IMR-90 (cell line): ENCODE measurements at regions not wholly inside any gene's neighbourhood (a gene's known extent, or its start where the extent isn't known, plus 50 kb on each side); places are given as distances from the start of the nearest gene placed in this dataset.

Experiments
- ATAC-seq: fragments of 200-7000 bp; cut with Tn5 transposase; 2 replicates; pipeline ENCODE4 v1.9.1; 2020; ENCODE audit warnings: low read depth, mild to moderate bottlenecking, moderate library complexity
- BruUV-seq: library from RNA; stranded (reverse); fragments of 400-500 nt; replicated peaks from 2 replicates; lab custom pipeline; 2021; lab: Mats Ljungman, UMichigan
- CTCF ChIA-PET: fragments of 300-600 bp; formaldehyde crosslinking; extraction: SDS; loops from one replicate; lab custom pipeline; 2021; ENCODE audit warnings: antibody characterized with exemption; lab: Yijun Ruan, JAX
- POLR2A ChIA-PET: fragments of 300-600 bp; sonication (Branson Sonifier 250); formaldehyde crosslinking; loops from one replicate; lab custom pipeline; 2022; ENCODE audit warnings: antibody characterized with exemption; ENCODE audit not compliant: unreplicated experiment; lab: Charles Lee
- DNase-seq: peaks from one replicate; pipeline ENCODE4 v3.0.0; 2013
- H2AFZ ChIP-seq: replicated peaks from 2 replicates; pipeline ENCODE3; 2013; ENCODE audit warnings: low read length, mild to moderate bottlenecking; ENCODE audit not compliant: poor library complexity
- H2AK5ac ChIP-seq: 2 replicates; pipeline ENCODE4 v1.6.1; 2013; ENCODE audit warnings: low read depth, low read length, inconsistent platforms
- H2AK9ac ChIP-seq: replicated peaks from 2 replicates; pipeline ENCODE3; 2013; ENCODE audit warnings: mild to moderate bottlenecking, low read depth, low read length, moderate library complexity; ENCODE audit not compliant: poor library complexity
- H2BK120ac ChIP-seq: 2 replicates; pipeline ENCODE4 v1.6.1; 2013; ENCODE audit warnings: low read depth, low read length, inconsistent platforms
- H2BK15ac ChIP-seq: 3 replicates; pipeline ENCODE4 v1.6.1; 2013; ENCODE audit warnings: low read depth, low read length, inconsistent platforms
- H2BK20ac ChIP-seq: 2 replicates; pipeline ENCODE4 v1.6.1; 2013; ENCODE audit warnings: low read depth, mild to moderate bottlenecking, inconsistent platforms, low read length, moderate library complexity
- H2BK5ac ChIP-seq: 2 replicates; pipeline ENCODE4 v1.6.1; 2013; ENCODE audit warnings: mild to moderate bottlenecking, low read depth, low read length, inconsistent platforms; ENCODE audit not compliant: poor library complexity, severe bottlenecking
- H3K14ac ChIP-seq: replicated peaks from 2 replicates; pipeline ENCODE4 v1.6.1; 2013; ENCODE audit warnings: low read depth, low read length, inconsistent platforms
- H3K18ac ChIP-seq: 2 replicates; pipeline ENCODE4 v1.6.1; 2013; ENCODE audit warnings: low read depth, low read length, control low read depth
- H3K23ac ChIP-seq: 2 replicates; pipeline ENCODE4 v1.6.1; 2013; ENCODE audit warnings: low read depth, low read length, inconsistent platforms
- H3K27ac ChIP-seq: 2 replicates; pipeline ENCODE4 v1.5.1; 2013; ENCODE audit warnings: mild to moderate bottlenecking, control low read depth, low read length; ENCODE audit not compliant: insufficient read depth
- H3K27me3 ChIP-seq: 2 replicates; pipeline ENCODE4 v1.6.1; 2013; ENCODE audit warnings: low read length; ENCODE audit not compliant: control insufficient read depth, insufficient read depth
- H3K36me3 ChIP-seq: 2 replicates; pipeline ENCODE4 v1.6.1; 2013; ENCODE audit warnings: low read length, mixed read lengths; ENCODE audit not compliant: control insufficient read depth, insufficient read depth
- H3K4ac ChIP-seq: 2 replicates; pipeline ENCODE4 v1.6.1; 2013; ENCODE audit warnings: low read depth, low read length, inconsistent platforms
- H3K4me1 ChIP-seq: 2 replicates; pipeline ENCODE4 v1.6.1; 2013; ENCODE audit warnings: low read length, mixed read lengths; ENCODE audit not compliant: control insufficient read depth, insufficient read depth
- H3K4me2 ChIP-seq: 2 replicates; pipeline ENCODE4 v1.6.1; 2013; ENCODE audit warnings: low read depth, mild to moderate bottlenecking, control low read depth, low read length, moderate library complexity
- H3K4me3 ChIP-seq: 2 replicates; pipeline ENCODE4 v1.5.1; 2013; ENCODE audit warnings: low read depth, mild to moderate bottlenecking, control low read depth, low read length, moderate library complexity; ENCODE audit not compliant: insufficient read depth
- H3K56ac ChIP-seq: 2 replicates; pipeline ENCODE4 v1.6.1; 2013; ENCODE audit warnings: low read length, inconsistent platforms; ENCODE audit not compliant: insufficient read depth; ENCODE audit errors: extremely low read depth
- H3K79me1 ChIP-seq, 2 experiments: 2 replicates each; pipeline ENCODE4 v1.6.1; 2013; ENCODE audit warnings: low read length in 2 of 2, inconsistent platforms in 1 of 2, low read depth in 1 of 2
- H3K9ac ChIP-seq: 2 replicates; pipeline ENCODE4 v1.6.1; 2013; ENCODE audit warnings: low read depth, low read length, control low read depth
- H3K9me1 ChIP-seq: 2 replicates; pipeline ENCODE4 v1.6.1; 2013; ENCODE audit warnings: low read length, inconsistent platforms; ENCODE audit not compliant: insufficient read depth
- H3K9me3 ChIP-seq: 2 replicates; pipeline ENCODE4 v1.6.1; 2013; ENCODE audit warnings: low read length; ENCODE audit not compliant: control insufficient read depth, insufficient read depth
- H4K20me1 ChIP-seq: 2 replicates; pipeline ENCODE4 v1.6.1; 2013; ENCODE audit warnings: low read length, inconsistent platforms; ENCODE audit not compliant: insufficient read depth
- H4K5ac ChIP-seq: 2 replicates; pipeline ENCODE4 v1.6.1; 2013; ENCODE audit warnings: mild to moderate bottlenecking, low read depth, low read length, control low read depth
- H4K8ac ChIP-seq, 2 experiments: 2 replicates each; pipeline ENCODE4 v1.6.1; 2013; ENCODE audit warnings: low read depth in 2 of 2, low read length in 2 of 2, control low read depth in 1 of 2, inconsistent platforms in 1 of 2
- H4K91ac ChIP-seq: 2 replicates; pipeline ENCODE4 v1.6.1; 2013; ENCODE audit warnings: low read depth, low read length, inconsistent platforms; ENCODE audit not compliant: insufficient read depth
- NFE2L2 ChIP-seq: fragments of 150-350 bp; IDR thresholded peaks from 2 replicates; pipeline ENCODE4 v1.6.1; 2016; ENCODE audit warnings: low read depth, mild to moderate bottlenecking, low read length
- WGBS, 2 experiments: methylation state at CpG; one replicate each; pipeline versions ENCODE4 v1.1.5 to v1.1.7; 2013; ENCODE audit warnings: missing lambda C conversion rate in 2 of 2; ENCODE audit not compliant: insufficient read length in 1 of 2; ENCODE audit errors: extremely low coverage in 2 of 2; 5-methylcytosine and 5-hydroxymethylcytosine counted together
- dilution Hi-C: fragments of 300-500 bp; cut with HindIII; formaldehyde crosslinking; loops from one replicate; pipeline ENCODE4 v1.14.3; 2018; ENCODE audit warnings: low sequenced_read_pairs; ENCODE audit not compliant: unreplicated experiment
- in situ Hi-C: fragments of 300-500 bp; cut with MboI; formaldehyde crosslinking; loops from 3 replicates; pipeline ENCODE4 v1.14.3; 2019; ENCODE audit warnings: low sequenced_read_pairs, inconsistent platforms, mixed read lengths
- intact Hi-C: fragments of 100-400 bp; cut with micrococcal nuclease; formaldehyde crosslinking; loops from 2 replicates; pipeline ENCODE4 v1.10.0; 2022
- TF ChIP-seq, protein P1 (sequence below): fragments of 150-350 bp; IDR thresholded peaks from 2 replicates; pipeline ENCODE4 v1.6.1; 2016; ENCODE audit warnings: low read depth, mild to moderate bottlenecking, low read length, moderate library complexity, borderline replicate concordance

DNA sequence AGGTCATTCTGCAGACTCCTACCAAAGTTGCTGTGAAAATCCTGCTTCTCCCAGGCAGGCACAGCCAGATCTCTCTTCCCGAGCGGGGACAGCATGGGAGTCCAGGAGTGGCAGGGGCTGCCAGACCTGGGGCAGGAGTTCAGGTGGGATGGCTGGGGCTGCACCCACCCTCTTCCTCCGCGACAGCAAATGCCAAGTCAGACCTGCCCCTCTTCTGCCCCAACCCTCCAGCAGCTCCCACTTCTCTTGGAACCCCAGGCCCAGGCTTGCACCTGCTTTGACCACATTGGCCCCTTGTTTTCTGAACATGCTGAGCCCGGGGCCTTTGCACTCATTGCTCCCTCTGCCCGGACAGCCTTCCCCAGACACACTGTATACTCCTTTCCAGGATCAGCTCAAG, 288.2 kb upstream of the HS6ST1 start:
- dilution Hi-C loops: no loop called here
- Histone ChIP-seq H3K9me3 (no peaks in the 10 kb centered on the region), H3K4ac (no peak overlapping the region), H3K4me2 (no peak overlapping the region), H4K91ac (no peak overlapping the region), H2BK5ac (no peak overlapping the region), H2BK15ac (no peak overlapping the region), H3K56ac (no peak overlapping the region), H3K14ac (no peak overlapping the region), H2BK120ac (no peak overlapping the region), H2AK9ac (no peak overlapping the region), H3K36me3 (no peaks in the 10 kb centered on the region), H3K9me1 (no peaks in the 10 kb centered on the region), H2AFZ (no peak overlapping the region), H3K79me1 (no peaks in the 10 kb centered on the region), H3K27me3 (no peaks in the 10 kb centered on the region; the same call in 1 of the 2 replicates), H4K20me1 (no peaks in the 10 kb centered on the region), H3K4me3 (no peak overlapping the region), H4K5ac (no peak overlapping the region), H3K27ac (no peak overlapping the region), H3K4me1 (no peaks in the 10 kb centered on the region), H3K9ac (no peak overlapping the region), H4K8ac (no peak overlapping the region), H3K18ac (no peak overlapping the region), H2BK20ac (no peak overlapping the region), H3K23ac (no peak overlapping the region), H2AK5ac (no peak overlapping the region)
- DNase-seq: no peak
- no TSS peak for BruUV-seq
- TF ChIP-seq NFE2L2: no peak
- TF ChIP-seq, protein P1, sequence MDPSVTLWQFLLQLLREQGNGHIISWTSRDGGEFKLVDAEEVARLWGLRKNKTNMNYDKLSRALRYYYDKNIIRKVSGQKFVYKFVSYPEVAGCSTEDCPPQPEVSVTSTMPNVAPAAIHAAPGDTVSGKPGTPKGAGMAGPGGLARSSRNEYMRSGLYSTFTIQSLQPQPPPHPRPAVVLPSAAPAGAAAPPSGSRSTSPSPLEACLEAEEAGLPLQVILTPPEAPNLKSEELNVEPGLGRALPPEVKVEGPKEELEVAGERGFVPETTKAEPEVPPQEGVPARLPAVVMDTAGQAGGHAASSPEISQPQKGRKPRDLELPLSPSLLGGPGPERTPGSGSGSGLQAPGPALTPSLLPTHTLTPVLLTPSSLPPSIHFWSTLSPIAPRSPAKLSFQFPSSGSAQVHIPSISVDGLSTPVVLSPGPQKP: no peak
- intact Hi-C loops: no loop called here
- ATAC-seq: no peak
- ChIA-PET POLR2A (no interaction called here), CTCF (no interaction called here)
- WGBS, 2 experiments: 72% methylated on average over 3 of the region's 6 CpGs; no CpG with 5 or more reads in 1 of the 2 experiments
- in situ Hi-C loops: no loop called here
